ENCODE measurements at regions not wholly inside any gene's neighbourhood (a gene's known extent, or its start where the extent isn't known, plus 50 kb on each side); places are given as distances from the start of the nearest gene placed in this dataset.

DNA sequence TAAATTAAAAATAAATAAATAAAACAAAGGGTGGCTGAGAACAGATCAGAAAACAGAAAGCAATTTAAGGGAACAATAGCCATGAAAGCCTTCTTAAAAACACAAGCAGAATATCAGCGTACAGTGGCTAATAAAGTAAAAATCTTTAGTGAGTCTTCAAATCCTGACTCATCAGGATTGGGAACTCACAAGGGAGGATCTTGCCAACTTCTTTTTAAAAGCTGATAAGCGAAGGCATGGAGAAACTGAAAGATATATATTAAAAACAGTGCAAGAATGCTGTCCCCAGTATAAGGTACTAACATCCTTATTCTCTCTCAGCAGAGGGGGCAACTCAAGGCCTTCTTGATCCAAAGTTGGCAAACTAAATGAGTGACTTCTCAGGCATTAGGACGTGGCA is 180.1 kb downstream of the DHX15 start:
- TF ChIP-seq, protein P1, sequence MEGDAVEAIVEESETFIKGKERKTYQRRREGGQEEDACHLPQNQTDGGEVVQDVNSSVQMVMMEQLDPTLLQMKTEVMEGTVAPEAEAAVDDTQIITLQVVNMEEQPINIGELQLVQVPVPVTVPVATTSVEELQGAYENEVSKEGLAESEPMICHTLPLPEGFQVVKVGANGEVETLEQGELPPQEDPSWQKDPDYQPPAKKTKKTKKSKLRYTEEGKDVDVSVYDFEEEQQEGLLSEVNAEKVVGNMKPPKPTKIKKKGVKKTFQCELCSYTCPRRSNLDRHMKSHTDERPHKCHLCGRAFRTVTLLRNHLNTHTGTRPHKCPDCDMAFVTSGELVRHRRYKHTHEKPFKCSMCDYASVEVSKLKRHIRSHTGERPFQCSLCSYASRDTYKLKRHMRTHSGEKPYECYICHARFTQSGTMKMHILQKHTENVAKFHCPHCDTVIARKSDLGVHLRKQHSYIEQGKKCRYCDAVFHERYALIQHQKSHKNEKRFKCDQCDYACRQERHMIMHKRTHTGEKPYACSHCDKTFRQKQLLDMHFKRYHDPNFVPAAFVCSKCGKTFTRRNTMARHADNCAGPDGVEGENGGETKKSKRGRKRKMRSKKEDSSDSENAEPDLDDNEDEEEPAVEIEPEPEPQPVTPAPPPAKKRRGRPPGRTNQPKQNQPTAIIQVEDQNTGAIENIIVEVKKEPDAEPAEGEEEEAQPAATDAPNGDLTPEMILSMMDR (IDR thresholded peaks at IDR 0.05), result no peak
- no peak for TF ChIP-seq POLR2A (IDR thresholded peaks at IDR 0.05)
